A673 (cell line): ENCODE measurements at regions not wholly inside any gene's neighbourhood (a gene's known extent, or its start where the extent isn't known, plus 50 kb on each side); places are given as distances from the start of the nearest gene placed in this dataset.

Source experiments
- BruUV-seq: library from RNA; stranded (reverse); fragments of 400-500 nt; replicated peaks from 2 replicates; lab custom pipeline; 2021; lab: Mats Ljungman, UMichigan
- CTCF ChIA-PET: fragments of 300-600 bp; sonication (Branson Sonifier 250); formaldehyde crosslinking; loops from one replicate; lab custom pipeline; 2022; ENCODE audit warnings: antibody characterized with exemption; lab: Charles Lee
- POLR2A ChIA-PET: fragments of 300-600 bp; sonication (Branson Sonifier 250); formaldehyde crosslinking; loops from one replicate; lab custom pipeline; 2022; ENCODE audit warnings: antibody characterized with exemption; ENCODE audit not compliant: low non-redundant PET; lab: Charles Lee
- DNase-seq: peaks from one replicate; pipeline ENCODE4 v3.0.0-alpha.2; 2015; ENCODE audit warnings: low spot score
- H3K27ac ChIP-seq: fragments of 200-600 bp; sonication (generic); 2 replicates; pipeline ENCODE4 v1.5.1; 2016; ENCODE audit warnings: mixed run types, low read depth, mild to moderate bottlenecking, mixed read lengths, antibody characterized with exemption, low read length; ENCODE audit not compliant: poor library complexity, severe bottlenecking
- H3K27me3 ChIP-seq: fragments of 200-600 bp; sonication (generic); replicated peaks from 2 replicates; pipeline ENCODE4 v1.6.1; 2017; ENCODE audit warnings: mixed run types, low read depth, mild to moderate bottlenecking, mixed read lengths, antibody characterized with exemption, low read length; ENCODE audit not compliant: insufficient read depth, poor library complexity
- H3K36me3 ChIP-seq: fragments of 200-600 bp; sonication (generic); 2 replicates; pipeline ENCODE4 v1.6.1; 2016; ENCODE audit warnings: mixed run types, mild to moderate bottlenecking, mixed read lengths, antibody characterized with exemption, low read length; ENCODE audit not compliant: insufficient read depth, poor library complexity, severe bottlenecking
- H3K4me1 ChIP-seq: fragments of 200-600 bp; sonication (generic); 2 replicates; pipeline ENCODE4 v1.6.1; 2017; ENCODE audit warnings: mixed run types, mild to moderate bottlenecking, mixed read lengths, antibody characterized with exemption, low read length; ENCODE audit not compliant: insufficient read depth, poor library complexity, severe bottlenecking
- H3K4me3 ChIP-seq: fragments of 200-600 bp; sonication (generic); 2 replicates; pipeline ENCODE4 v1.5.1; 2016; ENCODE audit warnings: low read depth, mixed run types, mild to moderate bottlenecking, mixed read lengths, low read length; ENCODE audit not compliant: poor library complexity, severe bottlenecking
- H3K9me3 ChIP-seq: fragments of 200-600 bp; sonication (generic); 2 replicates; pipeline ENCODE4 v1.6.1; 2016; ENCODE audit warnings: mixed run types, low read depth, mild to moderate bottlenecking, mixed read lengths, antibody characterized with exemption, low read length; ENCODE audit not compliant: poor library complexity, severe bottlenecking
- EZH2 ChIP-seq: fragments of 200-600 bp; sonication (generic); IDR thresholded peaks from 2 replicates; pipeline ENCODE4 v1.6.1; 2017; ENCODE audit warnings: borderline replicate concordance, low read depth, mild to moderate bottlenecking, mixed read lengths, antibody characterized with exemption, low read length; ENCODE audit not compliant: poor library complexity, severe bottlenecking
- intact Hi-C: fragments of 100-400 bp; cut with micrococcal nuclease; formaldehyde crosslinking; loops from one replicate; pipeline ENCODE4 v1.10.0; 2022; ENCODE audit not compliant: unreplicated experiment
- TF ChIP-seq, protein P1 (sequence below): fragments of 300-800, 200-600 bp; sonication (generic); conservative IDR thresholded peaks from 2 replicates; pipeline ENCODE4 v1.5.1; 2017; ENCODE audit warnings: low read depth, mild to moderate bottlenecking, antibody characterized with exemption, low read length, moderate library complexity, mixed read lengths

DNA sequence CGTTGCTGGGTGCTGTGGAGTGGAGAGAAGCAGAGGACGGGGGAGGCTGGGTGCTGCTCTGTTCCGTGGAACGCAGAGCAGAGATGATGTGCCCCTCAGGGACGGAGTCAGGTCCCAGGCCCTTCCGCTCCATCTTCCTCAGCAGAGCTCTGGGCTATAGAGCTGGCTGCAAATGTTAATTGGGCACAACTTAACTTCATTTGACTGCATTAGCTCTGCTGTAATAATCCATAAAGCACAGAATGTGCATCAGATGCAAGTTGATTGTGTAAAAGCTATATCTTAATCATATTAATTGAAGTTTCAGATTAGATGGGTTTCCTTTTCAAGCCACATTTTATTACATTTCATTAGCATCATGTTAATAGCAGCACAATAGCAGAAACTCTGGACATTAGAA is 212.6 kb downstream of the ABCC12 start:
- Histone ChIP-seq H3K36me3 (no peaks in the 10 kb centered on the region), H3K27me3 (peaks cover 9% of the 10 kb centered on the region), H3K4me1 (no peaks in the 10 kb centered on the region), H3K4me3 (no peak overlapping the region), H3K9me3 (no peaks in the 10 kb centered on the region), H3K27ac (no peak overlapping the region)
- TF ChIP-seq, protein P1, sequence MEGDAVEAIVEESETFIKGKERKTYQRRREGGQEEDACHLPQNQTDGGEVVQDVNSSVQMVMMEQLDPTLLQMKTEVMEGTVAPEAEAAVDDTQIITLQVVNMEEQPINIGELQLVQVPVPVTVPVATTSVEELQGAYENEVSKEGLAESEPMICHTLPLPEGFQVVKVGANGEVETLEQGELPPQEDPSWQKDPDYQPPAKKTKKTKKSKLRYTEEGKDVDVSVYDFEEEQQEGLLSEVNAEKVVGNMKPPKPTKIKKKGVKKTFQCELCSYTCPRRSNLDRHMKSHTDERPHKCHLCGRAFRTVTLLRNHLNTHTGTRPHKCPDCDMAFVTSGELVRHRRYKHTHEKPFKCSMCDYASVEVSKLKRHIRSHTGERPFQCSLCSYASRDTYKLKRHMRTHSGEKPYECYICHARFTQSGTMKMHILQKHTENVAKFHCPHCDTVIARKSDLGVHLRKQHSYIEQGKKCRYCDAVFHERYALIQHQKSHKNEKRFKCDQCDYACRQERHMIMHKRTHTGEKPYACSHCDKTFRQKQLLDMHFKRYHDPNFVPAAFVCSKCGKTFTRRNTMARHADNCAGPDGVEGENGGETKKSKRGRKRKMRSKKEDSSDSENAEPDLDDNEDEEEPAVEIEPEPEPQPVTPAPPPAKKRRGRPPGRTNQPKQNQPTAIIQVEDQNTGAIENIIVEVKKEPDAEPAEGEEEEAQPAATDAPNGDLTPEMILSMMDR, result no peak
- BruUV-seq, result no TSS peak
- CTCF ChIA-PET, result no interaction called here
- POLR2A ChIA-PET, result no interaction called here
- intact Hi-C loops, result no loop called here
- DNase-seq, result no peak

DNA sequence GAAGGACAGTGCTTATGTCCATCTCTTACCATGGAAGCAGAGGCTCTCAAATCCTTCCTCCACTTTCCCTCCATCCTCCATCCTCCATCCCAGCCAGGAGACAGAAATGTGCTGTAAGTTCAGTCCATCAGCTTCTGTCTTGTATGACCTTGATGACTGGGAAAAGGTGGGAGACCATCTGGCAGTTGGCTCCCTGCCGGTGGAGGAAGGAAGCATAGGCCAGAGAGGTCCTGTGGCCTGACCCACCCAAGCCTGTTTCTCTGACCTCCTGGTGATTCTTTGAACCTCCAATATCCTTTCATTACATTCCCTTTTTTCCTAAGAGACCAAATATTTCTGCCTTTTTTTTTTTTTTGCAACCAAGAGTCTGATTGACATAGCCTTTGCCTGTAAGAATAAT is 215.3 kb downstream of the ABCC12 start:
- H3K4me3 ChIP-seq, result no peak overlapping the region
- DNase-seq, result no peak
- POLR2A ChIA-PET, result no interaction called here
- H3K4me1 ChIP-seq, result no peaks in the 10 kb centered on the region
- no TSS peak for BruUV-seq
- no peak for TF ChIP-seq EZH2
- TF ChIP-seq, protein P1, result no peak
- intact Hi-C loops, result no loop called here
- H3K36me3 ChIP-seq, result no peaks in the 10 kb centered on the region
- peaks cover 9% of the 10 kb centered on the region for H3K27me3 ChIP-seq
- H3K9me3 ChIP-seq, result no peaks in the 10 kb centered on the region
- CTCF ChIA-PET, result no interaction called here
- H3K27ac ChIP-seq, result no peak overlapping the region

GRCh38 chr16:47939680-47940079 is 216.1 kb downstream of the ABCC12 start:
- no peaks in the 10 kb centered on the region for H3K9me3 ChIP-seq
- no peak overlapping the region for H3K27ac ChIP-seq
- no peak for DNase-seq
- intact Hi-C loops, result no loop called here
- peaks cover 9% of the 10 kb centered on the region for H3K27me3 ChIP-seq
- no peaks in the 10 kb centered on the region for H3K36me3 ChIP-seq
- CTCF ChIA-PET, result no interaction called here
- no peaks in the 10 kb centered on the region for H3K4me1 ChIP-seq
- no peak overlapping the region for H3K4me3 ChIP-seq
- TF ChIP-seq EZH2, result no peak
- TF ChIP-seq, protein P1, result no peak
- BruUV-seq, result no TSS peak
- POLR2A ChIA-PET, result no interaction called here
